ENCODE measurements at regions not wholly inside any gene's neighbourhood (a gene's known extent, or its start where the extent isn't known, plus 50 kb on each side); places are given as distances from the start of the nearest gene placed in this dataset.

DNA sequence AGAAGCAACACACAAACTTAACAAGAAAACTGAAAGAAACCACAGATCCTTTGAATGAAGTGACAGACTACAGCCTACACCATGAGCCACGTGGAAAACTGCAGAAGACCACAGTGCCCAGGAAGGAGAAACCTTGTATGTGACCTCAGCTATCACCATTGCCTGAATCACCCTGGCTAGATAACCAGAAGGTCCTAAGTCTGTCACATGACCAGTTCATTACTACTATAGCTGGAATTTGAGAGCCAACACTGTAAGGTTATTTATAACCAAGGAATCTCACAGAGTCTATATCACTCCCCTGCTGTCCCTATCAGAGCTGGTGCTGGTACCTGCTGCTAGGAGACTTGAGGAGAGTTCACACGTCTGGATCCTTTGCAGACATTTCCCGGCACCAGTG lies 90.3 kb upstream of the FBXL17 start:
- TF ChIP-seq, protein P1, sequence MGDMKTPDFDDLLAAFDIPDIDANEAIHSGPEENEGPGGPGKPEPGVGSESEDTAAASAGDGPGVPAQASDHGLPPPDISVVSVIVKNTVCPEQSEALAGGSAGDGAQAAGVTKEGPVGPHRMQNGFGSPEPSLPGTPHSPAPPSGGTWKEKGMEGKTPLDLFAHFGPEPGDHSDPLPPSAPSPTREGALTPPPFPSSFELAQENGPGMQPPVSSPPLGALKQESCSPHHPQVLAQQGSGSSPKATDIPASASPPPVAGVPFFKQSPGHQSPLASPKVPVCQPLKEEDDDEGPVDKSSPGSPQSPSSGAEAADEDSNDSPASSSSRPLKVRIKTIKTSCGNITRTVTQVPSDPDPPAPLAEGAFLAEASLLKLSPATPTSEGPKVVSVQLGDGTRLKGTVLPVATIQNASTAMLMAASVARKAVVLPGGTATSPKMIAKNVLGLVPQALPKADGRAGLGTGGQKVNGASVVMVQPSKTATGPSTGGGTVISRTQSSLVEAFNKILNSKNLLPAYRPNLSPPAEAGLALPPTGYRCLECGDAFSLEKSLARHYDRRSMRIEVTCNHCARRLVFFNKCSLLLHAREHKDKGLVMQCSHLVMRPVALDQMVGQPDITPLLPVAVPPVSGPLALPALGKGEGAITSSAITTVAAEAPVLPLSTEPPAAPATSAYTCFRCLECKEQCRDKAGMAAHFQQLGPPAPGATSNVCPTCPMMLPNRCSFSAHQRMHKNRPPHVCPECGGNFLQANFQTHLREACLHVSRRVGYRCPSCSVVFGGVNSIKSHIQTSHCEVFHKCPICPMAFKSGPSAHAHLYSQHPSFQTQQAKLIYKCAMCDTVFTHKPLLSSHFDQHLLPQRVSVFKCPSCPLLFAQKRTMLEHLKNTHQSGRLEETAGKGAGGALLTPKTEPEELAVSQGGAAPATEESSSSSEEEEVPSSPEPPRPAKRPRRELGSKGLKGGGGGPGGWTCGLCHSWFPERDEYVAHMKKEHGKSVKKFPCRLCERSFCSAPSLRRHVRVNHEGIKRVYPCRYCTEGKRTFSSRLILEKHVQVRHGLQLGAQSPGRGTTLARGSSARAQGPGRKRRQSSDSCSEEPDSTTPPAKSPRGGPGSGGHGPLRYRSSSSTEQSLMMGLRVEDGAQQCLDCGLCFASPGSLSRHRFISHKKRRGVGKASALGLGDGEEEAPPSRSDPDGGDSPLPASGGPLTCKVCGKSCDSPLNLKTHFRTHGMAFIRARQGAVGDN (IDR thresholded peaks at IDR 0.05), result no peak
- TF ChIP-seq TCF12 (IDR thresholded peaks at IDR 0.05; ENCODE audit: low read depth, low read length) (no peak), BHLHE40 (IDR thresholded peaks at IDR 0.05; ENCODE audit: borderline replicate concordance in 1 of 2, low read depth in 2 of 2, low read length in 1 of 2) (no peak)
- TF ChIP-seq, protein P2, sequence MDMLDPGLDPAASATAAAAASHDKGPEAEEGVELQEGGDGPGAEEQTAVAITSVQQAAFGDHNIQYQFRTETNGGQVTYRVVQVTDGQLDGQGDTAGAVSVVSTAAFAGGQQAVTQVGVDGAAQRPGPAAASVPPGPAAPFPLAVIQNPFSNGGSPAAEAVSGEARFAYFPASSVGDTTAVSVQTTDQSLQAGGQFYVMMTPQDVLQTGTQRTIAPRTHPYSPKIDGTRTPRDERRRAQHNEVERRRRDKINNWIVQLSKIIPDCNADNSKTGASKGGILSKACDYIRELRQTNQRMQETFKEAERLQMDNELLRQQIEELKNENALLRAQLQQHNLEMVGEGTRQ (IDR thresholded peaks at IDR 0.05; ENCODE audit: borderline replicate concordance, low read depth, low read length), result no peak
- TF ChIP-seq, protein P3, sequence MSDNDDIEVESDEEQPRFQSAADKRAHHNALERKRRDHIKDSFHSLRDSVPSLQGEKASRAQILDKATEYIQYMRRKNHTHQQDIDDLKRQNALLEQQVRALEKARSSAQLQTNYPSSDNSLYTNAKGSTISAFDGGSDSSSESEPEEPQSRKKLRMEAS (IDR thresholded peaks at IDR 0.05; ENCODE audit: low read depth, low read length), result no peak

Data from GM12878 (cell line).